GM23248 (cell line): ENCODE measurements at regions not wholly inside any gene's neighbourhood (a gene's known extent, or its start where the extent isn't known, plus 50 kb on each side); places are given as distances from the start of the nearest gene placed in this dataset.
A peak's percentile ranks its signal among the peaks of the same experiment; 100 is the strongest.
"Not testable (repeated sequence)": the region's sequence is repeated elsewhere in the genome, so short reads cannot be mapped to it uniquely, and the experiment has no call there.

Experiments used
- DNase-seq: peaks from one replicate; pipeline ENCODE4 v3.0.0-alpha.2; 2015
- H2AFZ ChIP-seq: fragments of 200-600 bp; sonication (generic); 2 replicates; pipeline ENCODE4 v1.6.1; 2016; ENCODE audit warnings: antibody characterized with exemption
- H3F3A ChIP-seq: fragments of 200-600 bp; sonication (generic); 2 replicates; pipeline ENCODE4 v1.6.1; 2016; ENCODE audit warnings: mild to moderate bottlenecking, antibody characterized with exemption, mixed run types; ENCODE audit not compliant: insufficient read depth
- H3K27ac ChIP-seq: fragments of 200-600 bp; sonication (generic); 2 replicates; pipeline ENCODE4 v1.5.1; 2016; ENCODE audit warnings: mild to moderate bottlenecking
- H3K27me3 ChIP-seq: fragments of 200-600 bp; sonication (generic); replicated peaks from 2 replicates; pipeline ENCODE4 v1.6.1; 2016; ENCODE audit warnings: mild to moderate bottlenecking; ENCODE audit not compliant: insufficient read depth
- H3K36me3 ChIP-seq: fragments of 200-600 bp; sonication (generic); 2 replicates; pipeline ENCODE4 v1.6.1; 2016; ENCODE audit warnings: low read depth, mild to moderate bottlenecking
- H3K4me1 ChIP-seq: fragments of 200-600 bp; sonication (generic); 2 replicates; pipeline ENCODE4 v1.6.1; 2016; ENCODE audit warnings: mild to moderate bottlenecking; ENCODE audit not compliant: insufficient read depth
- H3K4me2 ChIP-seq: fragments of 200-600 bp; sonication (generic); one replicate; pipeline ENCODE4 v1.6.1; 2016; ENCODE audit warnings: mild to moderate bottlenecking; ENCODE audit not compliant: unreplicated experiment
- H3K4me3 ChIP-seq: fragments of 200-600 bp; sonication (generic); 2 replicates; pipeline ENCODE4 v1.5.1; 2016; ENCODE audit warnings: mild to moderate bottlenecking
- H3K79me2 ChIP-seq: fragments of 200-600 bp; sonication (generic); 2 replicates; pipeline ENCODE4 v1.6.1; 2016; ENCODE audit warnings: mild to moderate bottlenecking; ENCODE audit not compliant: insufficient read depth
- H3K9ac ChIP-seq: fragments of 200-600 bp; sonication (generic); 2 replicates; pipeline ENCODE4 v1.6.1; 2016; ENCODE audit warnings: mild to moderate bottlenecking
- H3K9me2 ChIP-seq: fragments of 200-600 bp; sonication (generic); 2 replicates; pipeline ENCODE4 v1.6.1; 2016; ENCODE audit warnings: mixed run types, mild to moderate bottlenecking, moderate library complexity; ENCODE audit not compliant: insufficient read depth
- H3K9me3 ChIP-seq: fragments of 200-600 bp; sonication (generic); one replicate; pipeline ENCODE4 v1.6.1; 2017; ENCODE audit warnings: low read depth
- H4K20me1 ChIP-seq: fragments of 200-600 bp; sonication (generic); 2 replicates; pipeline ENCODE4 v1.6.0; 2016; ENCODE audit not compliant: insufficient read depth
- EZH2 ChIP-seq: fragments of 200-600 bp; sonication (generic); IDR thresholded peaks from 2 replicates; pipeline ENCODE4 v1.6.1; 2018; ENCODE audit warnings: antibody characterized with exemption, mild to moderate bottlenecking; ENCODE audit not compliant: insufficient read depth, poor library complexity, severe bottlenecking
- EZH2phosphoT487 ChIP-seq: fragments of 200-600 bp; sonication (generic); IDR thresholded peaks from 2 replicates; pipeline ENCODE4 v1.6.1; 2018; ENCODE audit warnings: antibody characterized with exemption, moderate library complexity, mild to moderate bottlenecking, low read depth; ENCODE audit not compliant: insufficient read depth
- WGBS, 2 experiments: methylation state at CpG; one replicate each; pipeline ENCODE4 v1.1.6; 2015 to 2017; ENCODE audit warnings: low lambda C conversion rate in 2 of 2, low coverage in 1 of 2; ENCODE audit errors: missing lambda C conversion rate in 2 of 2; 5-methylcytosine and 5-hydroxymethylcytosine counted together
- in situ Hi-C: fragments of 300-500 bp; cut with MboI; formaldehyde crosslinking; loops from 2 replicates; pipeline ENCODE4 v1.15.0; 2020

GRCh38 chr10:52500476-52500875 is 186.4 kb downstream of the DKK1 start:
- H3K27me3 ChIP-seq, result no peaks in the 10 kb centered on the region
- H3K36me3 ChIP-seq, result no peaks in the 10 kb centered on the region
- no peaks in the 10 kb centered on the region for H4K20me1 ChIP-seq
- H3K9me2 ChIP-seq, result no peaks in the 10 kb centered on the region
- no peaks in the 10 kb centered on the region for H3K4me1 ChIP-seq
- no peak overlapping the region for H2AFZ ChIP-seq
- no peak for DNase-seq
- no peak for TF ChIP-seq EZH2phosphoT487
- TF ChIP-seq EZH2, result no peak
- no peak overlapping the region for H3K27ac ChIP-seq
- H3K9me3 ChIP-seq, result no peaks in the 10 kb centered on the region
- WGBS, 2 experiments, result 73% methylated on average over 3 of the region's 3 CpGs
- in situ Hi-C loops, result no loop called here
- H3F3A ChIP-seq, result no peaks in the 10 kb centered on the region
- no peaks in the 10 kb centered on the region for H3K79me2 ChIP-seq
- H3K9ac ChIP-seq, result no peak overlapping the region
- H3K4me3 ChIP-seq, result no peak overlapping the region
- no peak overlapping the region for H3K4me2 ChIP-seq

- TF ChIP-seq EZH2 (no peak), EZH2phosphoT487 (no peak)
- WGBS, 2 experiments, result 51 to 54% methylated on average over 2 of the region's 2 CpGs
- DNase-seq, result no peak
These were observed 188.2 kb downstream of the DKK1 start for GRCh38 chr10:52502237-52502636.

GRCh38 chr10:52505341-52505740 is 191.3 kb downstream of the DKK1 start:
- H4K20me1 ChIP-seq, H3K4me3 ChIP-seq, H3K27me3 ChIP-seq, H3K9me2 ChIP-seq, H3K36me3 ChIP-seq, H3K4me2 ChIP-seq, H3K9ac ChIP-seq, DNase-seq, H3F3A ChIP-seq, H3K9me3 ChIP-seq, H3K79me2 ChIP-seq, H3K27ac ChIP-seq, in situ Hi-C loops, H3K4me1 ChIP-seq, H2AFZ ChIP-seq: not testable (repeated sequence)
- WGBS, 2 experiments, result 85 to 87% methylated on average over 7 of the region's 7 CpGs

More at GRCh38 chr10:52502237-52502636, 188.2 kb downstream of the DKK1 start:
- Histone ChIP-seq H2AFZ (no peak overlapping the region), H3K9me3 (no peaks in the 10 kb centered on the region), H3K27me3 (no peaks in the 10 kb centered on the region), H3K27ac (no peak overlapping the region), H3K4me1 (no peaks in the 10 kb centered on the region), H3K79me2 (no peaks in the 10 kb centered on the region), H3F3A (no peaks in the 10 kb centered on the region), H3K9ac (no peak overlapping the region), H3K36me3 (no peaks in the 10 kb centered on the region), H3K4me3 (no peak overlapping the region), H3K4me2 (no peak overlapping the region), H3K9me2 (no peaks in the 10 kb centered on the region), H4K20me1 (no peaks in the 10 kb centered on the region)
- in situ Hi-C loops, result no loop called here

GRCh38 chr10:52514481-52514880 is 200.4 kb downstream of the DKK1 start:
- DNase-seq, result no peak

GRCh38 chr10:52517012-52517411 is 202.9 kb downstream of the DKK1 start:
- no peaks in the 10 kb centered on the region for H3K9me3 ChIP-seq

More at GRCh38 chr10:52514481-52514880, 200.4 kb downstream of the DKK1 start:
- Histone ChIP-seq H3K4me2 (no peak overlapping the region), H3K9ac (no peak overlapping the region), H3K9me2 (no peaks in the 10 kb centered on the region), H3K27ac (no peak overlapping the region), H4K20me1 (no peaks in the 10 kb centered on the region), H2AFZ (no peak overlapping the region), H3K9me3 (no peaks in the 10 kb centered on the region), H3K27me3 (no peaks in the 10 kb centered on the region), H3F3A (peaks cover 16% of the 10 kb centered on the region), H3K79me2 (no peaks in the 10 kb centered on the region), H3K36me3 (no peaks in the 10 kb centered on the region), H3K4me1 (peaks cover 26% of the 10 kb centered on the region), H3K4me3 (no peak overlapping the region)
- WGBS, 2 experiments, result 5 to 26% methylated on average over 1 of the region's 1 CpG
- no peak for TF ChIP-seq EZH2phosphoT487
- TF ChIP-seq EZH2, result no peak
- in situ Hi-C loops, result no loop called here

More at GRCh38 chr10:52517012-52517411, 202.9 kb downstream of the DKK1 start:
- Histone ChIP-seq H3K4me3 (no peak overlapping the region), H3K79me2 (no peaks in the 10 kb centered on the region), H3K4me1 (peaks cover 28% of the 10 kb centered on the region), H3K9me2 (no peaks in the 10 kb centered on the region), H3K9ac (no peak overlapping the region), H3K27me3 (no peaks in the 10 kb centered on the region), H3K36me3 (no peaks in the 10 kb centered on the region), H3K4me2 (no peak overlapping the region), H2AFZ (peak overlapping the region; percentile 36; the same call in 1 of the 2 replicates), H4K20me1 (no peaks in the 10 kb centered on the region), H3K27ac (no peak overlapping the region), H3F3A (peaks cover 19% of the 10 kb centered on the region)
- in situ Hi-C loops, result no loop called here
- no peak for TF ChIP-seq EZH2phosphoT487
- no peak for TF ChIP-seq EZH2
- DNase-seq, result peak; percentile 44
- 10 to 14% methylated on average over 2 of the region's 2 CpGs for WGBS, 2 experiments
